ENCODE measurements at regions not wholly inside any gene's neighbourhood (a gene's known extent, or its start where the extent isn't known, plus 50 kb on each side); places are given as distances from the start of the nearest gene placed in this dataset.
A peak's percentile ranks its signal among the peaks of the same experiment; 100 is the strongest.
"Not testable (repeated sequence)": the region's sequence is repeated elsewhere in the genome, so short reads cannot be mapped to it uniquely, and the experiment has no call there.

DNA sequence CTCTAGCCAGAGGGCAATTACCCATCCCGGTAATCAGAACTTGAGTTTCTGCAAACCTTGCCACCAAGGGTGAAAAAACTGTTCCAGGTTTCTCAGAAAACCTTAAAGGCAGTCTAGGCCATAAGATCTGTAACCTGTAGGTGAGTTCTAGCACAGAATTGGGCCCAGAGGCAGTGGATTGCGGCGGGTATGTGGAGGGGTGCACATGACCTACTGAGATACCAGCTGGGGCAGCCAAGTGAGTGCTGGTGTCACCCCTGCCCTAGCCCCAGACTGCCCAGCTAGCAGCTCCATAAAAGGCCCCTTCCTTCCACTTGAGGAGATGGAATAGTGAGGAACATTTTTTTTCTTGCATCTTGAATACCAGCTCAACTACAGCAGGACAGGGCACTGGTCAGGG lies 176.7 kb downstream of the SMARCA1 start:
- Histone ChIP-seq H3K36me3 (peaks cover 0 to 5% (median 0%) of the 10 kb centered on the region in 4 donors), H3K9me3 (peaks cover 0 to 10% (median 4%) of the 10 kb centered on the region in 4 donors), H3K27ac (no peak overlapping the region), H3K4me3 (no peak overlapping the region), H3K27me3 (no peaks in the 10 kb centered on the region), H3K4me1 (no peaks in the 10 kb centered on the region)
- DNase-seq = no peak
- TF ChIP-seq POLR2AphosphoS5 (IDR thresholded peaks at IDR 0.05) (no peak), POLR2A (IDR thresholded peaks at IDR 0.05) (no peak), EP300 (IDR thresholded peaks at IDR 0.05) (no peak)
- TF ChIP-seq, protein P1, sequence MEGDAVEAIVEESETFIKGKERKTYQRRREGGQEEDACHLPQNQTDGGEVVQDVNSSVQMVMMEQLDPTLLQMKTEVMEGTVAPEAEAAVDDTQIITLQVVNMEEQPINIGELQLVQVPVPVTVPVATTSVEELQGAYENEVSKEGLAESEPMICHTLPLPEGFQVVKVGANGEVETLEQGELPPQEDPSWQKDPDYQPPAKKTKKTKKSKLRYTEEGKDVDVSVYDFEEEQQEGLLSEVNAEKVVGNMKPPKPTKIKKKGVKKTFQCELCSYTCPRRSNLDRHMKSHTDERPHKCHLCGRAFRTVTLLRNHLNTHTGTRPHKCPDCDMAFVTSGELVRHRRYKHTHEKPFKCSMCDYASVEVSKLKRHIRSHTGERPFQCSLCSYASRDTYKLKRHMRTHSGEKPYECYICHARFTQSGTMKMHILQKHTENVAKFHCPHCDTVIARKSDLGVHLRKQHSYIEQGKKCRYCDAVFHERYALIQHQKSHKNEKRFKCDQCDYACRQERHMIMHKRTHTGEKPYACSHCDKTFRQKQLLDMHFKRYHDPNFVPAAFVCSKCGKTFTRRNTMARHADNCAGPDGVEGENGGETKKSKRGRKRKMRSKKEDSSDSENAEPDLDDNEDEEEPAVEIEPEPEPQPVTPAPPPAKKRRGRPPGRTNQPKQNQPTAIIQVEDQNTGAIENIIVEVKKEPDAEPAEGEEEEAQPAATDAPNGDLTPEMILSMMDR (IDR thresholded peaks at IDR 0.05) = no peak
- intact Hi-C loops (cut with DNase I; ENCODE audit: low total_unique reads) = no loop called here
- WGBS, 5 donors = 62 to 100% (median 85%) methylated on average over 3 of the region's 3 CpGs

DNA sequence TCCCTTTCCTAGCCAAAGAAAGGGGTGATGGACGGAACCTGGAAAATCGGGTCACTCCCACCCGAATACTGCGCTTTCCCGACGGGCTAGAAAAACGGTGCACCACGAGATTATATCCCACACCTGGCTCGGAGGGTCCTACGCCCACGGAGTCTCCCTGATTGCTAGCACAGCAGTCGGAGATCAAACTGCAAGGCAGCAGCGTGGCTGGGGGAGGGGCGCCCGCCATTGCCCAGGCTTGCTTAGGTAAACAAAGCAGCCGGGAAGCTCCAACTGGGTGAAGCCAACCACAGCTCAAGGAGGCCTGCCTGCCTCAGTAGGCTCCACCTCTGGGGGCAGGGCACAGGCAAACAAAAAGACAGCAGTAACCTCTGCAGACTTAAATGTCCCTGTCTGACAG lies 186.0 kb downstream of the SMARCA1 start:
- peaks cover 0 to 34% (median 3%) of the 10 kb centered on the region in 4 donors for H3K9me3 ChIP-seq
- H3K4me1 ChIP-seq; H3K36me3 ChIP-seq; DNase-seq; H3K4me3 ChIP-seq; intact Hi-C loops (cut with DNase I; ENCODE audit: low total_unique reads); H3K27me3 ChIP-seq; H3K27ac ChIP-seq: not testable (repeated sequence)
- WGBS, 5 donors = 41 to 75% (median 66%) methylated on average over 14 to 16 of the region's 16 CpGs; no CpG with 5 or more reads in 1 of the 5 donors

DNA sequence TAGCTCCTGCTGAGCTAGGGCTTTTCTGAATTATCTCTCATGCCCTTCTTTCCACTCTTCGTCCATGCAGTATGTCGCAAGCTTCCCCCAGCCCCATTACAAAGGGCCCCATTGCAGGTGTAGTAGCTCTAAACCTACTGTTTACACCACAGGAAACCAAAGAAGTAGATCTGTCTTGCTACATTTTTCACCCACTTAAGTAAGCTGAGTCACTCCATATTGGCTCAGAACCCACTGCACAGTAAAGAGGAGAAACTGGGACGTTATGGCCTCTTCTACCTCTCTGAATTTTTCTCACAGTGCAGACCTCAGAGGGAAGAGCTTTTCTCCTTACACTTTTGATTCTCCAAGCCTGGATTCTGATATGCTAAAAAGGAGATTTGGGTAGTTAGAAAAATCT lies 200.2 kb downstream of the SMARCA1 start:
- Histone ChIP-seq H3K27me3 (no peaks in the 10 kb centered on the region), H3K36me3 (no peaks in the 10 kb centered on the region), H3K27ac (no peak overlapping the region), H3K9me3 (no peaks in the 10 kb centered on the region), H3K4me3 (no peak overlapping the region), H3K4me1 (no peaks in the 10 kb centered on the region)
- no peak for DNase-seq
- 50 to 76% (median 63%) methylated on average over 3 of the region's 3 CpGs for WGBS, 5 donors
- no peak for TF ChIP-seq EP300 (IDR thresholded peaks at IDR 0.05)
- intact Hi-C loops (cut with DNase I; ENCODE audit: low total_unique reads) = no loop called here

DNA sequence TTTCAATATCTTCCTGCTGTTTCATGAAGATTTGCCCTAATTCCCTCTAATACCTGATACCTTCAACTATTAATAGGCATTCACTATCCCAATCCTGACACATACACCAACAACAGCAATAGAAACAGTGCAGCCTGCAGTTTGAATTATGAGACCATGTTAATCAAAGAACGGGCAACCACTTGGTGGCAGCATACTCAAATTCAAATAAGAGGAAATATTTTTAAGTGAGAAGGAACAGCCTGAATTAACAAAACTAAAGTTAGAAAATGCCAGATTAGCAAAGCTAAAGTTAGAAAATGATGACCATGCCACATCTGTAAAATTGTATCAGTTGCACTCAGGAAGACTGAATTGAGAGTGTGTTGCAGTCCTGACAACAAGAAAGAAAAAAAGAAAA lies 204.9 kb downstream of the SMARCA1 start:
- Histone ChIP-seq H3K9me3 (no peaks in the 10 kb centered on the region), H3K4me3 (no peak overlapping the region), H3K27me3 (no peaks in the 10 kb centered on the region), H3K36me3 (no peaks in the 10 kb centered on the region), H3K27ac (no peak overlapping the region), H3K4me1 (no peaks in the 10 kb centered on the region)
- TF ChIP-seq POLR2AphosphoS5 (IDR thresholded peaks at IDR 0.05) = no peak
- TF ChIP-seq, protein P1 (IDR thresholded peaks at IDR 0.05) = no peak
- no peak for TF ChIP-seq EP300 (IDR thresholded peaks at IDR 0.05)
- no peak for TF ChIP-seq POLR2A (IDR thresholded peaks at IDR 0.05)
- peak in 1 of 2 donors; percentile 26 for DNase-seq
- WGBS, 5 donors = 41 to 50% (median 43%) methylated on average over 1 of the region's 1 CpG
- intact Hi-C loops (cut with DNase I; ENCODE audit: low total_unique reads) = no loop called here

DNA sequence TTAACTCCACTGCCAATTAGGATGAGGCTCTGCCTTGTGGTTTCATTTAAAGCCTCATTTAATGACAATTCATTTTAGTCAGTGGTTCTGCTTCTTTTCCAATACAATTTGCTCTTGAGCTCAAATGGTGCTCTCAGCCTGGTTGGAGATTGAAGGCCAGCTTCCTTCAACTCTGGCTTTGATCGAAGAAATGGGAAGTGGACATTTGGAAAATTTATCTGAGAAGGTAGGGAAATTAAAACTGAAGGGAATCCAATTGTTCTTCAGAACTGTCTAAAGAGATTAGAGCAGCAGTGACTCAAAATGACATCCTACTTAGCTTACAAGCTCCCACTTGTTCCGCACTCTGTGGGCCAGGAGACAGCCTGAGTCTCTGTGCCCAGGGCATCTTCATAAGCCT lies 206.8 kb downstream of the SMARCA1 start:
- DNase-seq = no peak
- Histone ChIP-seq H3K4me1 (no peaks in the 10 kb centered on the region), H3K36me3 (no peaks in the 10 kb centered on the region), H3K9me3 (no peaks in the 10 kb centered on the region), H3K4me3 (no peak overlapping the region), H3K27me3 (no peaks in the 10 kb centered on the region), H3K27ac (no peak overlapping the region)
- intact Hi-C loops (cut with DNase I; ENCODE audit: low total_unique reads) = no loop called here
- no peak for TF ChIP-seq POLR2AphosphoS5 (IDR thresholded peaks at IDR 0.05)
- no peak for TF ChIP-seq POLR2A (IDR thresholded peaks at IDR 0.05)
- no peak for TF ChIP-seq EP300 (IDR thresholded peaks at IDR 0.05)
- TF ChIP-seq, protein P1 (IDR thresholded peaks at IDR 0.05) = no peak
- 76 to 100% (median 95%) methylated on average over 2 of the region's 2 CpGs for WGBS, 5 donors

Data from stomach (tissue), 8 donors.